Mesenchymal stem cell (in vitro differentiated cells and primary cell): ENCODE measurements at regions not wholly inside any gene's neighbourhood (a gene's known extent, or its start where the extent isn't known, plus 50 kb on each side); places are given as distances from the start of the nearest gene placed in this dataset.

Experiments
- DNase-seq: peaks from one replicate; pipeline ENCODE4 v3.0.0-alpha.2; 2013
- H2AFZ ChIP-seq: one replicate; pipeline ENCODE4 v1.6.1; 2013; ENCODE audit warnings: low read depth, mild to moderate bottlenecking, control low read depth, inconsistent platforms, low read length, moderate library complexity
- H2AK5ac ChIP-seq: 2 replicates; pipeline ENCODE4 v1.6.1; 2013; ENCODE audit warnings: low read length, moderate library complexity, mild to moderate bottlenecking, inconsistent platforms; ENCODE audit not compliant: severe bottlenecking
- H2BK120ac ChIP-seq: one replicate; pipeline ENCODE4 v1.6.1; 2013; ENCODE audit warnings: low read depth, mild to moderate bottlenecking, inconsistent platforms, low read length, moderate library complexity
- H2BK12ac ChIP-seq, 2 experiments: one replicate each; pipeline ENCODE4 v1.6.1; 2013; ENCODE audit warnings: inconsistent platforms in 2 of 2, low read length in 2 of 2, mild to moderate bottlenecking in 2 of 2, moderate library complexity in 2 of 2, control low read depth in 1 of 2
- H2BK15ac ChIP-seq: one replicate; pipeline ENCODE4 v1.6.1; 2013; ENCODE audit warnings: mild to moderate bottlenecking, low read depth, inconsistent platforms; ENCODE audit not compliant: poor library complexity, severe bottlenecking
- H2BK5ac ChIP-seq: 2 replicates; pipeline ENCODE4 v1.6.1; 2013; ENCODE audit warnings: low read depth, mild to moderate bottlenecking, low read length, control low read depth, inconsistent platforms; ENCODE audit not compliant: poor library complexity, severe bottlenecking
- H3K14ac ChIP-seq, 2 experiments: one replicate each; pipeline ENCODE4 v1.6.1; 2013; ENCODE audit warnings: inconsistent platforms in 2 of 2, low read length in 2 of 2, control low read depth in 1 of 2, mild to moderate bottlenecking in 1 of 2, moderate library complexity in 1 of 2
- H3K18ac ChIP-seq, 2 experiments: one replicate each; pipeline ENCODE4 v1.6.1; 2013; ENCODE audit warnings: inconsistent platforms in 2 of 2, low read length in 2 of 2, control low read depth in 1 of 2, low read depth in 1 of 2, mild to moderate bottlenecking in 1 of 2
- H3K23ac ChIP-seq, 2 experiments: one replicate each; pipeline ENCODE4 v1.6.1; 2013; ENCODE audit warnings: inconsistent platforms in 2 of 2, low read length in 2 of 2, mild to moderate bottlenecking in 2 of 2, moderate library complexity in 2 of 2, control low read depth in 1 of 2
- H3K27ac ChIP-seq: 2 replicates; pipeline ENCODE4 v1.5.1; 2013; ENCODE audit warnings: mild to moderate bottlenecking, moderate library complexity, low read length, control low read depth, inconsistent platforms; ENCODE audit not compliant: poor library complexity, severe bottlenecking
- H3K27me3 ChIP-seq, 2 experiments: 2 replicates each; pipeline versions ENCODE4 v1.6.1 to v1.7.0; 2013; ENCODE audit warnings: low read length in 2 of 2, mild to moderate bottlenecking in 2 of 2, moderate library complexity in 2 of 2, control low read depth in 1 of 2, inconsistent platforms in 1 of 2; ENCODE audit not compliant: control insufficient read depth in 1 of 2, insufficient read depth in 1 of 2
- H3K36me3 ChIP-seq, 2 experiments: 2 replicates each; pipeline versions ENCODE4 v1.6.1 to v1.7.0; 2013; ENCODE audit warnings: low read length in 2 of 2, control low read depth in 1 of 2, inconsistent platforms in 1 of 2, low read depth in 1 of 2, mild to moderate bottlenecking in 1 of 2; ENCODE audit not compliant: insufficient read depth in 2 of 2, control insufficient read depth in 1 of 2
- H3K4ac ChIP-seq, 2 experiments: one replicate each; pipeline ENCODE4 v1.6.1; 2013; ENCODE audit warnings: inconsistent platforms in 2 of 2, low read length in 2 of 2, mild to moderate bottlenecking in 2 of 2, moderate library complexity in 2 of 2, control low read depth in 1 of 2, low read depth in 1 of 2
- H3K4me1 ChIP-seq: 2 replicates; pipeline ENCODE4 v1.6.1; 2013; ENCODE audit warnings: low read depth, low read length, control low read depth; ENCODE audit not compliant: control insufficient read depth, insufficient read depth
- H3K4me2 ChIP-seq: 2 replicates; pipeline ENCODE4 v1.6.1; 2013; ENCODE audit warnings: low read length, mild to moderate bottlenecking, inconsistent platforms; ENCODE audit not compliant: poor library complexity, severe bottlenecking
- H3K4me3 ChIP-seq, 2 experiments: 2 replicates each; pipeline versions ENCODE4 v1.5.1 to v1.7.0; 2013; ENCODE audit warnings: low read length in 2 of 2, mild to moderate bottlenecking in 2 of 2, control low read depth in 1 of 2, low read depth in 1 of 2; ENCODE audit not compliant: insufficient read depth in 1 of 2
- H3K79me1 ChIP-seq: replicated peaks from 2 replicates; pipeline ENCODE4 v1.6.1; 2013; ENCODE audit warnings: mild to moderate bottlenecking, control low read depth, low read length, inconsistent platforms; ENCODE audit not compliant: poor library complexity, severe bottlenecking
- H3K9ac ChIP-seq: 2 replicates; pipeline ENCODE4 v1.7.0; 2013; ENCODE audit warnings: mild to moderate bottlenecking, low read length, moderate library complexity
- H3K9me3 ChIP-seq: 2 replicates; pipeline ENCODE4 v1.7.0; 2013; ENCODE audit warnings: mild to moderate bottlenecking, low read length; ENCODE audit not compliant: control insufficient read depth
- H4K8ac ChIP-seq: one replicate; pipeline ENCODE4 v1.6.1; 2013; ENCODE audit warnings: inconsistent platforms, mild to moderate bottlenecking, low read length, moderate library complexity
- H4K91ac ChIP-seq: one replicate; pipeline ENCODE4 v1.6.1; 2013; ENCODE audit warnings: mild to moderate bottlenecking, low read length, inconsistent platforms
- WGBS: methylation state at CpG from one replicate; pipeline ENCODE4 v1.1.7; 2013; ENCODE audit warnings: mixed read lengths; 5-methylcytosine and 5-hydroxymethylcytosine counted together

- Histone ChIP-seq H3K27me3 (no peaks in the 10 kb centered on the region), H2AK5ac (peak overlapping the region; percentile 45), H3K9ac (peak overlapping the region; percentile 58), H2BK15ac (peak overlapping the region; percentile 66), H2AFZ (no peak overlapping the region), H3K14ac (peak overlapping the region in 1 of 2 experiments; percentile 12), H3K27ac (peak overlapping the region; percentile 22), H2BK120ac (peak overlapping the region; percentile 88), H2BK5ac (peak overlapping the region; percentile 2), H3K36me3 (no peaks in the 10 kb centered on the region), H3K4ac (peak overlapping the region; percentile 12 to 62), H3K79me1 (no peaks in the 10 kb centered on the region), H3K23ac (no peak overlapping the region), H3K18ac (peak overlapping the region; percentile 13 to 50), H3K9me3 (no peaks in the 10 kb centered on the region), H3K4me3 (no peak overlapping the region), H2BK12ac (peak overlapping the region; percentile 83 to 94), H4K8ac (peak overlapping the region; percentile 63), H3K4me1 (peaks cover 13% of the 10 kb centered on the region), H4K91ac (peak overlapping the region; percentile 92), H3K4me2 (no peak overlapping the region)
- WGBS, result 93% methylated on average over 5 of the region's 5 CpGs
- DNase-seq, result no peak
Observed at GRCh38 chr1:94714152-94714551, 106.0 kb upstream of the SLC44A3 start.

DNA sequence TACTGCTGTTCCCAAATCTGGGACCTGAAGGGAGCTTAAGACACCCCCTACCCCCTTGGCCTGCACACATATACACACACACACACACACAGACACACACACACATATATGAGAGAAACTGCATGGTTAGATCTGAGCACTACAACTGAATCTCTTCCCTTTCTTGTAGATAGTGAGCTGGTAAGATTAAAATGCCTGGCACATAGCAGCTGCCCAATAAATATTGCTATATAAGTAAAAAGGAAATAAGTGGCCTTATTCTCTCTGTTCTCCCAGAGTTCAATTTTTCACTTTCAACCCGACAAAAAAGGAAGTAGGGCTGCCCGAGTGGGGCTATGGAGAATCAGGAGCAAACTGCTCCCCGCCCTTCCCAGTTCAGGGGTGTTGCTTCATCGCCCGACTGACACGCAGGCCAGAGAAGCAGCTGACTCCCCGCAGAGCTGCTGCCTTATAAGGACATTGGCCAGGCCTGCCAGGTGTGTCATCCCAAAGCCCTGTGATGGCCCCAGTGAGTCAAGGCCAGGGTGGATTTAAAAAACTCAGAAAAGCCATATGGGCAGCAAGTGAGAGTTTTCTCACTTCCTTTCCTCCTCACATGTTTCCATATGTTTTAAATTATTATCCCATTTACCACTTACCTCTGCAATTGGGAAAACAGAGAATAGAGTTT lies 106.5 kb upstream of the SLC44A3 start:
- Histone ChIP-seq H3K27ac (peak overlapping the region; percentile 63), H2BK15ac (no peak overlapping the region), H3K18ac (peak overlapping the region; percentile 78 to 84), H3K36me3 (no peaks in the 10 kb centered on the region), H2BK12ac (peak overlapping the region; percentile 37 to 97), H3K4me1 (peaks cover 13% of the 10 kb centered on the region), H4K8ac (peak overlapping the region; percentile 67), H3K4me2 (no peak overlapping the region), H3K79me1 (no peaks in the 10 kb centered on the region), H3K4me3 (no peak overlapping the region), H3K27me3 (no peaks in the 10 kb centered on the region), H3K9me3 (no peaks in the 10 kb centered on the region), H2BK120ac (peak overlapping the region; percentile 64), H2BK5ac (no peak overlapping the region), H4K91ac (peak overlapping the region; percentile 94), H2AFZ (no peak overlapping the region), H3K23ac (no peak overlapping the region), H3K4ac (peak overlapping the region in 1 of 2 experiments; percentile 62), H2AK5ac (peak overlapping the region; percentile 93), H3K9ac (peak overlapping the region; percentile 72), H3K14ac (no peak overlapping the region)
- 12% methylated on average over 7 of the region's 7 CpGs for whole genome bisulfite sequencing
- peak; percentile 91 for DNase-seq

DNA sequence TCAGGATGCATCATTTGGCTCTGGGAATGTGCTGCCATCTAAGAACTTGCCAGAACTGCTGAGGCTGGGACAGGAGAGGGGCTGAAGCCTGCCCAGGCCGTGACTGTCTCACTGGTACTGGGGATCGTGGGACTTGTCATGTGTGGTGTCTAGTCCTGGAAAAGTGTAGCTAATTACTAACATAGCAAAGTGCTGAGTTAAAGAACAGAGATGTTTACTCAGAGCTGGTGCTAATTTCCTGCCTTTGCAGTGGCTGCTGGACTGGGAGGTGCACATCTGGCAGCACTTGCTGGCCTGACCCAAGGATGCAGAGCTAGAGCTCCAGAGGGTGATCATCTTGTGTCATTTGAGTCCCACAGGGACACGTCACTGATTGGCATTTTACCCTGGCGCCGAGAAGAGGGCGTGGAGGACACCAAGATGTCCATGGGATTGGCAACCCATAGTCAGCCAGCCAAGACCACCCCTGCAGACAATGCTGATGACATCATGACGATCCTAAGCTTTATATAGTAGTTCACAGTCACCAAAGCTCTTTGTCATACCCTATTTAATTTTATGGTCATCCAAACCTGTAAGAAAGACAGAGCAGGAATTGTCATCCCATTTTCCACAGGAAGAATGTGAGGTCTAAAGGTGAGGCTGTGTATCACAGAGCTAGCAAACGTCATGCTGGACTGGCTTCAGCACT lies 110.1 kb upstream of the SLC44A3 start:
- peaks cover 16% of the 10 kb centered on the region for H3K4me1 ChIP-seq
- no peak overlapping the region for H3K23ac ChIP-seq
- peak overlapping the region; percentile 73 for H2BK120ac ChIP-seq
- peak overlapping the region; percentile 79 to 81 for H3K4ac ChIP-seq
- peak overlapping the region; percentile 60 for H4K91ac ChIP-seq
- H3K14ac ChIP-seq, result peak overlapping the region in 1 of 2 experiments; percentile 73
- H3K4me3 ChIP-seq, result no peak overlapping the region
- H3K4me2 ChIP-seq, result no peak overlapping the region
- H4K8ac ChIP-seq, result peak overlapping the region; percentile 54
- H3K18ac ChIP-seq, result peak overlapping the region; percentile 71 to 90
- 37% methylated on average over 8 of the region's 8 CpGs for WGBS
- no peak overlapping the region for H2BK5ac ChIP-seq
- H3K79me1 ChIP-seq, result no peaks in the 10 kb centered on the region
- H2BK15ac ChIP-seq, result no peak overlapping the region
- no peak overlapping the region for H3K9ac ChIP-seq
- H2AK5ac ChIP-seq, result no peak overlapping the region
- peak; percentile 66 for DNase-seq
- H2BK12ac ChIP-seq, result peak overlapping the region; percentile 60 to 85
- H3K9me3 ChIP-seq, result no peaks in the 10 kb centered on the region
- no peaks in the 10 kb centered on the region for H3K27me3 ChIP-seq
- no peaks in the 10 kb centered on the region for H3K36me3 ChIP-seq
- H2AFZ ChIP-seq, result no peak overlapping the region
- H3K27ac ChIP-seq, result no peak overlapping the region

GRCh38 chr1:94708811-94709210 lies 111.3 kb upstream of the SLC44A3 start:
- peak overlapping the region in 1 of 2 experiments; percentile 29 for H3K14ac ChIP-seq
- peaks cover 13% of the 10 kb centered on the region for H3K4me1 ChIP-seq
- no peaks in the 10 kb centered on the region for H3K79me1 ChIP-seq
- H3K4me2 ChIP-seq, result no peak overlapping the region
- H2BK15ac ChIP-seq, result peak overlapping the region; percentile 66
- peak overlapping the region; percentile 2 for H2AK5ac ChIP-seq
- peak overlapping the region; percentile 7 to 92 for H3K4ac ChIP-seq
- no peaks in the 10 kb centered on the region for H3K9me3 ChIP-seq
- no peak overlapping the region for H2BK5ac ChIP-seq
- H3K9ac ChIP-seq, result no peak overlapping the region
- H3K23ac ChIP-seq, result no peak overlapping the region
- H2AFZ ChIP-seq, result no peak overlapping the region
- DNase-seq, result no peak
- H3K18ac ChIP-seq, result peak overlapping the region; percentile 71 to 90
- H3K4me3 ChIP-seq, result no peak overlapping the region
- 91% methylated on average over 8 of the region's 8 CpGs for WGBS
- H3K27ac ChIP-seq, result no peak overlapping the region
- H4K8ac ChIP-seq, result peak overlapping the region; percentile 84
- peak overlapping the region; percentile 71 for H2BK120ac ChIP-seq
- peak overlapping the region; percentile 96 for H4K91ac ChIP-seq
- H2BK12ac ChIP-seq, result peak overlapping the region; percentile 16 to 95
- no peaks in the 10 kb centered on the region for H3K27me3 ChIP-seq
- no peaks in the 10 kb centered on the region for H3K36me3 ChIP-seq
